ENCODE measurements at regions not wholly inside any gene's neighbourhood (a gene's known extent, or its start where the extent isn't known, plus 50 kb on each side); places are given as distances from the start of the nearest gene placed in this dataset.

DNA sequence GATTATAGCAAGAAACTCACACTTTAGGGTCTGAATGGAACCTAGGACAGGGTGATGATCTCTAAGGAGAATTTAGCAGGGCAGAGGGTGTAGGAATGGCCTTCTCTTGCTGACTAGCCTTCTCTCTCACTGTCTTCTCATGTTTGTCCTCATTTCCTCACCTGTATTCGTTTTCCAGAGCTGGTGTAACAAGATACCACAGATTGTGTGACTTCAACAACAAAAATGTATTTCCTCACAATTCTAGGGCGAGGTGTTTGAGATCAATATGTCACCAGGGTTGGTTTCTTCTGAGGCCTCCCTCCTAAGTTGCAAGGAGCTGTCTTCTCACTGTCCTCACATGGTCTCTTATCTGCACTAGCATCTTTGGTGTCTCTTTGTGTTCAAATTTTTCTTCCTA, 177.9 kb upstream of the C1orf87 start:
- TF ChIP-seq, protein P1, sequence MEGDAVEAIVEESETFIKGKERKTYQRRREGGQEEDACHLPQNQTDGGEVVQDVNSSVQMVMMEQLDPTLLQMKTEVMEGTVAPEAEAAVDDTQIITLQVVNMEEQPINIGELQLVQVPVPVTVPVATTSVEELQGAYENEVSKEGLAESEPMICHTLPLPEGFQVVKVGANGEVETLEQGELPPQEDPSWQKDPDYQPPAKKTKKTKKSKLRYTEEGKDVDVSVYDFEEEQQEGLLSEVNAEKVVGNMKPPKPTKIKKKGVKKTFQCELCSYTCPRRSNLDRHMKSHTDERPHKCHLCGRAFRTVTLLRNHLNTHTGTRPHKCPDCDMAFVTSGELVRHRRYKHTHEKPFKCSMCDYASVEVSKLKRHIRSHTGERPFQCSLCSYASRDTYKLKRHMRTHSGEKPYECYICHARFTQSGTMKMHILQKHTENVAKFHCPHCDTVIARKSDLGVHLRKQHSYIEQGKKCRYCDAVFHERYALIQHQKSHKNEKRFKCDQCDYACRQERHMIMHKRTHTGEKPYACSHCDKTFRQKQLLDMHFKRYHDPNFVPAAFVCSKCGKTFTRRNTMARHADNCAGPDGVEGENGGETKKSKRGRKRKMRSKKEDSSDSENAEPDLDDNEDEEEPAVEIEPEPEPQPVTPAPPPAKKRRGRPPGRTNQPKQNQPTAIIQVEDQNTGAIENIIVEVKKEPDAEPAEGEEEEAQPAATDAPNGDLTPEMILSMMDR (optimal IDR thresholded peaks at IDR 0.05 in 1 of 3, IDR thresholded peaks at IDR 0.05 in 1 of 3, conservative IDR thresholded peaks at IDR 0.05 in 1 of 3; ENCODE audit: extremely low read depth in 1 of 3, insufficient read depth in 2 of 3, low read length in 3 of 3), result no peak
- no peak for TF ChIP-seq EZH2 (IDR thresholded peaks at IDR 0.05; ENCODE audit: low read length)

Data from keratinocyte (primary cell).